ENCODE measurements at regions not wholly inside any gene's neighbourhood (a gene's known extent, or its start where the extent isn't known, plus 50 kb on each side); places are given as distances from the start of the nearest gene placed in this dataset.

GRCh38 chr9:21553441-21553840 lies 71.3 kb upstream of the IFNE start:
- no peak for TF ChIP-seq CTCF (IDR thresholded peaks at IDR 0.05)
- no peak for TF ChIP-seq POLR2A (IDR thresholded peaks at IDR 0.05)
